HG03175 (cell line): ENCODE measurements at regions not wholly inside any gene's neighbourhood (a gene's known extent, or its start where the extent isn't known, plus 50 kb on each side); places are given as distances from the start of the nearest gene placed in this dataset.
A peak's percentile ranks its signal among the peaks of the same experiment; 100 is the strongest.
"Not testable (repeated sequence)": the region's sequence is repeated elsewhere in the genome, so short reads cannot be mapped to it uniquely, and the experiment has no call there.

Source experiments
- ATAC-seq: cut with Tn5 transposase; IDR thresholded peaks from one replicate; pipeline ENCODE4 v1.9.1; 2021; ENCODE audit warnings: mild to moderate bottlenecking, moderate library complexity; ENCODE audit not compliant: unreplicated experiment

DNA sequence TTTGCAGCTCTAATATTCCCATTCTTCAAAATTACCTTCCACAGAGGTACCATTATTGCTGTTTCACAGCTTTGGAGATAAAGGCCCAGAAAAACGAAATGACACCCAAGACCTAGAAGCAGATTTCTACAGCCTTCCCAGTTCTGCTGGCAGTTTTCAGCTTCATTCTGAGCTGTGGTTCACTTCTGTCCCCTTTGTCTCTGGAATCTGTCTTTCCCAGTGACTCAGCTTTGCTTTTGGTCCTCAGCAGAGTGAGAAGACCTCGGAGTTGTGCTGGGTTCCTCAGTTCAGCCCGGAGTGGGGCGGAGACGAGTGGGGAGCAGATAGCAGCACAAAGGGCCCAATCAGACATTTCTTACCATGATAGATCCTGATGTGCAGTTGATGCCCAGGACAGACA lies 180.7 kb upstream of the CXCR4 start:
- no peak for ATAC-seq

GRCh38 chr2:136297994-136298393 lies 180.0 kb upstream of the CXCR4 start:
- no peak for ATAC-seq

DNA sequence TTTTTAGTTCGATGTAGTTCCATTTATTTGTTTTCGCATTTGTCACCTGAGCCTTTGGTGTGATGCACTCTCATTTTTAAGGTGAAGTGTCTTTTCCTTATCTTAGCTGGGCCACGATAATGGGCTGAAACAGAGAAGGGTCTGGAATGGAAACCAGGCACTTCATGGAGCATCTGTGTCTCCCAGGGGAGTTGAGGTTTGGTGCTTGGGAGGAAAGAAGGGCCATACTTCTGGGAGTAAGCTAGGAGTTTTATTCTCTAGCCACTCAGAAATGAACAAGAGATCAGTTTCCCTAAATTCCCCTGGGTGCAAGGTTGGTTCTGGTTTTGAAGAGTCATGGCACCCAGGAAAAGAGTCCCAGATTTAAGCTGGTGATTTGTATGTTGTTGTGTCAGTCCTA lies 179.4 kb upstream of the CXCR4 start:
- no peak for ATAC-seq

DNA sequence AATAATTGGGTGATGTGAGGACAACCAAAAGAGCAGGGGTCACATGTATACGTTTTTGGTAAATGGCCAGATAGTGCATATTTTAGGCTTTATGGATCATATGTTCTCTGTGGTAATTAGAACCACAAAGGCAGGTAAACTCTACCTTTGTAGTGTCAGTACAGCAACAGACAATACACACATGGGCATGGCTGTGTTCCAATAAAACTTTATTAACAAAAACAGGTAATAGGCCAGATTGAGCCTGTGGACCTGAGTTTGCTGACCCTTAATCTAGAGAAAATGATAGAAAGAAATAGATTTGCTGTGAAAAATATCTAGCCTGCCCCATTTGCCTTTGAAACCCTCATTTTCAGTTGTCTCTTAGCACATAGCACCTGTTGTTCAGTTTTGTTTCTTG lies 177.2 kb upstream of the CXCR4 start:
- no peak for ATAC-seq

DNA sequence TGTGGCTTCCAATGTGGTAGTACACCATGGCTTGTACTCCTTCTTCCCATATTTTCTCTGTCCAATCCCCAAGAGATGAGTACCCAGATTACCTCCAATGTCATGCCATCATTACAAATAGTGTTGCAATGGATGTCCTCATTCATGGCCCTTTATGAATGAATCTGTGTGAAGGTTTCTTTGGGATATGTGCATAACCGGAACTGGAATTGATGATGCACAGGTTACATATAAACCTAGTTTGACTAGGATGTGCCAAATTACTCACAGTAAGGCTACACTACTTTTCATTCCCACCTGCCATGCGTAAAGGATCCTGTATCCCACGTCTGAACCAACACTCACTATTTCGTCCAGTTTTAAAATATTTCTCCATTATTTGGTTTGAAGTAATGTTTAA lies 173.9 kb upstream of the CXCR4 start:
- no peak for ATAC-seq

- no peak for ATAC-seq
Measured at GRCh38 chr2:136290326-136290725, 172.4 kb upstream of the CXCR4 start.

DNA sequence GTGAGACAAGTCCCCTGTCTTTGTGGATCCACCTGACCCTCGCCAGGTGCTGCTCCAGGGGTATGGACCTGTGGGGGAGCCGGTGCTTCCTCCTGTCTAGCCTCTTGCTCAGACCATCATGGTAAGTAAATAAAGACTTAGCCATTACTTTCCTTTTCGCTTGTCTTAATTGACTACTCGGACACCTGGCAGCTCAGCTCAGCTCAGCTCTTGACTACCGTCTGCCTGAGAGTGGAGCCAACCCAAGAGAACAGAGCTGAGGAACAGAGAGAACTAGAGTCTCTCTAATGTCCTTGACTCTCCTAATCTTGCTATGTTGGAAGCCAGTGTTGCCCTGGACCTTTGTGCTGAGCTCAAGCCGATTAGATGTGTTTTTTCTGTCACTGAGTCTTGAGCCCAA lies 170.3 kb upstream of the CXCR4 start:
- ATAC-seq: no peak

DNA sequence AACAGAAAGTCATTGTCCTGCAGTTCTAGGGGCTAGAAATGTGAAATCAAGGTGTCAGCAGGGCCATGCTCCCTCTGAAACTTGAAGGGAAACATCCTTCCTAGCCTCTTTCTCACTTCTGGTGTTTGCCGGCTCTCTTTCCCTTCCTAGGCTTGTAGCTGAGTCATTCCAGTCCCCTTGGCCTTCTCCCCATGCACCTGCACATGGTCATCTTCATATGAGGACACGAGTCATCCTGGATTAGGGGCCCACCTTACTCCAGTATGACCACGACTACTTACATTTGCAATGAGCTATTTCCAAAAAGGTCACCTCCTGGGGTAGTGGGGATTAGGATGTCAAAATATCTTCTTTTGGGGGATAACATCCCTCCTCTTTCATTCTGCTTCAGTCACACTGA lies 168.5 kb upstream of the CXCR4 start:
- ATAC-seq: no peak

DNA sequence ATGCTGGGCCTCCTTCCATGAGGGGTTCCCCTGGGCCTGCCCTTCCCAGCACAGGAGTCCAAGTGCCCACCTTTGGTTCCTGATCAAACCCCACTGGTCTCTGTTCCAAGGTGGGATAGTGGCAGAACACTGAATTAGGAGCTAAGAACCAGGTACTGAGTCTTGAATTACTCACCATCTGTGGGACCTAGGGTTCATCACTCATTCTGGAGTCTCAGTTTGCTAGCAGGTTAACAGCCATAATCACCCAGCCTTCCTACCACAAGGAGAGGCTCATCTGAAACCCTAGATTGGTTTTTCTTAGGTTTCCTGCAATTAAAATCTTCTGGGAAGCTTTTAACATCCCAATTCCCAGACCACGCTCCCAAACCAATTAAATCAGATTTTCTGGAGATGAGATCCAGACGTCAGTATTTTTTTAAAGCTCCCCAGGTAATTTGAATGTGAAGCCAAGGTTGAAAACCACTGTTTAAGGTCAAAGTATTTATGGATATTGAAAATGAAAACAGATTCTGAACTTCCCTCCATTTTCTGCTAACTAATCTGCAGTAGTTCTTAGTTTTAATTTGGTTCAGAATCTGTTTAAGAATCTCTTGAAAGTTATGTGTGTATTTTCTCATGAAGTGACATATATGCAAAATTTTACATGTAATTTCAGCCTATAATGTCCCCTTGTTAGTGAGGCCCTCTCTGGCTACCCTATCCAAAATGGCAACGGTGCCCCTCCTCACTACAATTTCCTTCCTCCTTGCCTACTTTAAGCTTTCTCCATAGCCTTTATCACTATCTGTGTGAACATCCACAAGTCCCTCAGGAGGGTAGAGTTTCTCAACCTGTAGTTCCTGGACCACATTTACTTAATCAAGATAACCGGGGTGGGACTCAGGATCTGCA lies 166.5 kb upstream of the CXCR4 start:
- ATAC-seq: no peak

GRCh38 chr2:136282251-136282650 lies 164.3 kb upstream of the CXCR4 start:
- ATAC-seq: no peak

GRCh38 chr2:136281281-136282114 lies 163.5 kb upstream of the CXCR4 start:
- no peak for ATAC-seq

- not testable (repeated sequence) for ATAC-seq
Measured at GRCh38 chr2:136266346-136266745, 148.4 kb upstream of the CXCR4 start.

DNA sequence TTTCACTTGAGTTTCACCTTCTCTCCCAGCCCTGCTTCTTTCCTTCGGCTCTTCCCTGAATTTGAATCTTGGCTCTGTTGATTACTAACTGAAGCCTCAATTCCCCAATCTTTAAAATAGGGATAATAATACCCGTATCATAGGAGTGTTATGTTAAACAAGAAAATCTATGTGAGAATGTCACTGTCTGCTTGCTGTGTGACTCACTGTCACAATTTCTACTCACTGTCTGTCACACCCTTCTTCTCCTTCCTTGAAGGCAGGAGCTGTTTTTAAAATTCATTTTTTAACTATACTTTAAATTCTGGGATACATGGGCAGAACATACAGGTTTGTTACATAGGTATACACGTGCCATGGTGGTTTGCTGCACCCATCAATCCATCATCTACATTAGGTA lies 141.6 kb upstream of the CXCR4 start:
- no peak for ATAC-seq

DNA sequence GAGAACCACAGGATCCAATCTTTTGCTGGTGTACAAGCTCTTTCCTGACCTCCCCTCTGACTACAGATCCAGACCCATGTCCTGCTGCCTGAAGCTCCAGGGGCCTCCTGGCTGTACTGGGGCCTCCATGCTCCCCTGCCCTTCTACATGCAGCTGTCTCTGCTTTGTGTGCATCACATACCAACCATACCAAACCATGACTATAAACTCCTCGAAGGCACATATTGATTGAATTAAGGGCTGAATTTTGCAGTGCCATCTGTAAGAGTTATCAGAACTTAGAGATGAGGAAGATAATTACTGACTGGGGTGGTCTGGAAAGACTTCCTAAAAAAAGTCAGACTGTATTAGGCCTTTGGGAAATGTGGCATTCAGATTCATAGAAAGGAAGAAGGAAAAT lies 139.9 kb upstream of the CXCR4 start:
- ATAC-seq: no peak

GRCh38 chr2:136255648-136256461 lies 137.9 kb upstream of the CXCR4 start:
- ATAC-seq: peak; percentile 45

DNA sequence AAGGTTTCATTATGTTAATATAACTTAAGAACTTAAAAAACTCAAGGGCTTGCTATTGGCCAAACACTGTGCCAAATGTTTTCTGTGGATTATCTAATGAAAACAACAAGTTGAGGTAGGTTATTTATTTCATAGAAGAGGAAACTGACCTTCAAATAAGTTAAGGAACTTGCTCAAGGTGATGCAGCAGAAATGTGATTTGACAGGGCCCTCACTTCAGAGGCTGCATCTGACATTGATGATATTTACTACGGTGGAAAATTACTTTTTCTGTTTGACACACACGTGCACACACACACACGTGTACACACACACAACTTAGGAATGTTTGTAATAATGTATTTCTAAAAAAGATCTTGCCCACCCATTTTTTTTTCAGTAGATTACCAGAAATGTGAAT lies 137.2 kb upstream of the CXCR4 start:
- no peak for ATAC-seq

GRCh38 chr2:136254681-136255080 lies 136.7 kb upstream of the CXCR4 start:
- ATAC-seq: no peak

DNA sequence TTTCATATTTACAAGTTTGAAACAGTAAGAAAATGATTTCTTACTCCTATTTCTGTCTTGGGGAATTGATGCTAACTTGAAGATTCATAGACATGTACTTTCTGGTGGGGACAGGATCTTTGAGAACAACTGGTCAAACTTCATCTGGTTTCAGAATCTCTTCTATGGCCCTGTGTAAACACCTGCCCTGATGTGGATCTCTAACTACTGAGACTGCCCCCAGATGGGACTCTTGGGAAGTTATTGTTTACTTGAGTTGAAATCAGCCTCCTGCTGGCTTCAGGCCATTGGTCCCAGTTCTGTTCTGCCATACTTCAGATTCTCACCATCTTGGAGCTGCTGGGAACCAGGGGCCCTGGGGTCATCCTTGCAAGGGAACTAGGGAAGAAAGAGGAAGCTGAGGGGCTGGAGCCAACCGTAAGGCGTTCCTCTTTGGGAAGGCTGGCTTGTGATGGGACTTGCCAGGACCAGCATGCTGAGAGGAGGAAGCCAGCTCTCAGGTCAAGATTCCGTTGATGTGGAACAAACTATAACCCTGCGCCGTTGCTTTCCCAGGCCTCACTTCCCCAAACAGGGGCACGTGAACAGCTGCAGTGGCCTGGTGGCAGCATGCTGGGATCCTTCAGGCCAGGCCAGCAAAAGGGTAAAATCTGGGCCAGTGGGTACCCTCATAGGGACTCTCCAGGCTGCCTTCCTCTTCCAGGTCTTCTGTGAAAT lies 135.5 kb upstream of the CXCR4 start:
- no peak for ATAC-seq

- ATAC-seq: no peak
Measured at GRCh38 chr2:136251885-136252585, 134.1 kb upstream of the CXCR4 start.
